ENCODE measurements at regions not wholly inside any gene's neighbourhood (a gene's known extent, or its start where the extent isn't known, plus 50 kb on each side); places are given as distances from the start of the nearest gene placed in this dataset.

DNA sequence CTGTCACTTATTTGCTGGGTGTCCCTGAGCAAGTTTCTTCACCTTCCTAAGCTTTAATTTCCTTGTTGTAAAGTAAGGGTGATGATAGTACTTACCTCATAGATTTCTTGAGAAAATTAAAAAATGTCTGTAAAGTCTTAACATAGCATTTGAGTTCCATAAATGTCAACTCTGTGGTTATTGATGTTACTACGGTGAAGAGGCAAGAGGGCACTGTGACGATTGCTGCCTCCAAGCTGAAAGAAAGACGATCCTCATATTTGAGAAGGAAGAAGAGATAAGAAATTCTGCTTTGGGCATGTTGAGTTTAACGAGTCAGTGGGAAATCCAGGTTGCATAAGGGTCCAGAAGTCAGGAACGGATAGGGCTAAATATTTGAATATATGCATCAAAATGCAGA lies 240.8 kb upstream of the ZPLD1 start:
- Histone ChIP-seq H3K36me3 (replicated peaks; ENCODE audit: insufficient read depth, low read depth) (no peaks in the 10 kb centered on the region), H3K4me1 (ENCODE audit: insufficient read depth) (peaks cover 18% of the 10 kb centered on the region), H3K9me3 (ENCODE audit: low read depth) (no peaks in the 10 kb centered on the region), H2AFZ (no peak overlapping the region), H3K27ac (peak overlapping the region; percentile 15), H3K9me2 (replicated peaks; ENCODE audit: insufficient read depth) (no peaks in the 10 kb centered on the region), H3K27me3 (no peaks in the 10 kb centered on the region), H4K20me1 (ENCODE audit: insufficient read depth, poor library complexity, severe bottlenecking) (no peaks in the 10 kb centered on the region), H3K4me3 (no peak overlapping the region), H3K79me2 (no peaks in the 10 kb centered on the region), H3K4me2 (no peak overlapping the region)
- WGBS (ENCODE audit: low lambda C conversion rate, missing lambda C conversion rate), result 25% methylated on average over 5 of the region's 5 CpGs
- no peak for DNase-seq (ENCODE audit: low spot score)
- TF ChIP-seq, protein P1, sequence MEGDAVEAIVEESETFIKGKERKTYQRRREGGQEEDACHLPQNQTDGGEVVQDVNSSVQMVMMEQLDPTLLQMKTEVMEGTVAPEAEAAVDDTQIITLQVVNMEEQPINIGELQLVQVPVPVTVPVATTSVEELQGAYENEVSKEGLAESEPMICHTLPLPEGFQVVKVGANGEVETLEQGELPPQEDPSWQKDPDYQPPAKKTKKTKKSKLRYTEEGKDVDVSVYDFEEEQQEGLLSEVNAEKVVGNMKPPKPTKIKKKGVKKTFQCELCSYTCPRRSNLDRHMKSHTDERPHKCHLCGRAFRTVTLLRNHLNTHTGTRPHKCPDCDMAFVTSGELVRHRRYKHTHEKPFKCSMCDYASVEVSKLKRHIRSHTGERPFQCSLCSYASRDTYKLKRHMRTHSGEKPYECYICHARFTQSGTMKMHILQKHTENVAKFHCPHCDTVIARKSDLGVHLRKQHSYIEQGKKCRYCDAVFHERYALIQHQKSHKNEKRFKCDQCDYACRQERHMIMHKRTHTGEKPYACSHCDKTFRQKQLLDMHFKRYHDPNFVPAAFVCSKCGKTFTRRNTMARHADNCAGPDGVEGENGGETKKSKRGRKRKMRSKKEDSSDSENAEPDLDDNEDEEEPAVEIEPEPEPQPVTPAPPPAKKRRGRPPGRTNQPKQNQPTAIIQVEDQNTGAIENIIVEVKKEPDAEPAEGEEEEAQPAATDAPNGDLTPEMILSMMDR (IDR thresholded peaks at IDR 0.05; ENCODE audit: poor library complexity), result no peak
- TF ChIP-seq EZH2 (IDR thresholded peaks at IDR 0.05; ENCODE audit: borderline replicate concordance), result no peak
- TF ChIP-seq EZH2phosphoT487 (IDR thresholded peaks at IDR 0.05; ENCODE audit: low read depth, severe bottlenecking, unreplicated experiment), result no peak

DNA sequence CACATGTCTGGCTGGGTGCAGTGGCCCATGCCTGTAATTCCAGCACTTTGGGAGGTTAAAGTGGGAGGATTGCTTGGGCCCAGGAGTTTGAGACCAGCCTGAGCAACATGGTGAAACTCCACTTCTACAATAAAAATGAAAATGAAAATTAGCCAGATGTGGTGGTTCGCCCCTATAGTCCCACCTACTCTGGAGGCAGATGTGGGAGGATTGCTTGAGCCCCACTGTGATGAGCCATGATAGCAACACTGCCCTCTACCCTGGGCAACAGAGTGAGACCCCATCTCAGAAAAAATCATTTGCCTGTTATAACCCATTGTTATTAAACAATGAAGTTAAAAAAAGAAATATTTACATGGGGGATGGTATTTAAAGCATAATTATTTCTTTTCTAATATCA lies 240.1 kb upstream of the ZPLD1 start:
- peak overlapping the region; percentile 69 for H3K27ac ChIP-seq
- no peaks in the 10 kb centered on the region for H3K36me3 ChIP-seq (replicated peaks; ENCODE audit: insufficient read depth, low read depth)
- H3K9me2 ChIP-seq (replicated peaks; ENCODE audit: insufficient read depth), result no peaks in the 10 kb centered on the region
- no peaks in the 10 kb centered on the region for H3K9me3 ChIP-seq (ENCODE audit: low read depth)
- no peaks in the 10 kb centered on the region for H3K27me3 ChIP-seq
- no peak overlapping the region for H2AFZ ChIP-seq
- WGBS (ENCODE audit: low lambda C conversion rate, missing lambda C conversion rate), result 94% methylated on average over 1 of the region's 1 CpG
- DNase-seq (ENCODE audit: low spot score), result no peak
- H3K4me1 ChIP-seq (ENCODE audit: insufficient read depth), result peaks cover 18% of the 10 kb centered on the region
- no peak overlapping the region for H3K4me3 ChIP-seq
- H3K4me2 ChIP-seq, result peak overlapping the region; percentile 4
- H3K79me2 ChIP-seq, result no peaks in the 10 kb centered on the region
- H4K20me1 ChIP-seq (ENCODE audit: insufficient read depth, poor library complexity, severe bottlenecking), result no peaks in the 10 kb centered on the region
- no peak for TF ChIP-seq EZH2phosphoT487 (IDR thresholded peaks at IDR 0.05; ENCODE audit: low read depth, severe bottlenecking, unreplicated experiment)
- TF ChIP-seq EZH2 (IDR thresholded peaks at IDR 0.05; ENCODE audit: borderline replicate concordance), result no peak
- TF ChIP-seq, protein P1 (IDR thresholded peaks at IDR 0.05; ENCODE audit: poor library complexity), result no peak

DNA sequence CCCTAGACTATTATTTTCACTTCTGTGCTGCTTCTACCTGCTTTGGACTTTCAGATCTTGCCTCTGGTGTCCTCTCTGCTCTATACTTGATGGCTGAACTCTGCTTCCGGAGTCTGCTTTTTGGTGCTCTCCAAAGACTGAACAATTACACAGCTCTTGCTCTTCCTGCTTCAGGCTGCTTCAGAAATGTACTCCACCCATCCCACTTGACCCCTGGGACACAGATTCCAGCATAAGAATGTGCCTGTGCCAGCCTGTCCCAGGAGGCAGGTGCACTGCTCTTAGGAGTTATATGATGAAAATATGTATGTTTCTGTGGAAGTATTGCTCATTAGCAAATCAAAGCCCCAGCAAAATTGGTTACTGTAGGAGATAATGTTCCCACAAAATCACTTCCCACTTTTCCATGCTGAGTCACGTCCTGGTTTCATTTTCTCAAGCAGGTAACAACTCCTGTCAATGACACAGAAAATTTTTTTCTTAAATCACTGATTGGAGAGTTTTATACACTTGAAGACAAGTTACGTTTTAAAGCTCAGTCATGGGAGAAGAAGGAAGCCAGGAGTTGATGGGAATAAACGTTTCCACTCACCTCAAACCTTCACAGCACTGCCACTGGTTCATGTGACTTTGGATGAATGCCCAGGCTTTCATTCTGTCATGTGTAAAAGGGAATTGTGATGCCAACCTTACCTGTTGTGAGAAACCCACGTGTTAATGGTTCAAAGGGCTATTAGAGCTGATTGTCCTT lies 239.4 kb upstream of the ZPLD1 start:
- no peaks in the 10 kb centered on the region for H3K79me2 ChIP-seq
- H3K27ac ChIP-seq, result peak overlapping the region; percentile 69
- no peak overlapping the region for H3K4me3 ChIP-seq
- 82% methylated on average over 5 of the region's 5 CpGs for WGBS (ENCODE audit: low lambda C conversion rate, missing lambda C conversion rate)
- no peaks in the 10 kb centered on the region for H3K36me3 ChIP-seq (replicated peaks; ENCODE audit: insufficient read depth, low read depth)
- peaks cover 18% of the 10 kb centered on the region for H3K4me1 ChIP-seq (ENCODE audit: insufficient read depth)
- TF ChIP-seq EZH2phosphoT487 (IDR thresholded peaks at IDR 0.05; ENCODE audit: low read depth, severe bottlenecking, unreplicated experiment) (no peak), EZH2 (IDR thresholded peaks at IDR 0.05; ENCODE audit: borderline replicate concordance) (no peak)
- TF ChIP-seq, protein P1 (IDR thresholded peaks at IDR 0.05; ENCODE audit: poor library complexity), result no peak
- no peaks in the 10 kb centered on the region for H3K9me2 ChIP-seq (replicated peaks; ENCODE audit: insufficient read depth)
- H4K20me1 ChIP-seq (ENCODE audit: insufficient read depth, poor library complexity, severe bottlenecking), result no peaks in the 10 kb centered on the region
- peak overlapping the region; percentile 27 for H3K4me2 ChIP-seq
- H2AFZ ChIP-seq, result peak overlapping the region; percentile 15
- no peak for DNase-seq (ENCODE audit: low spot score)
- no peaks in the 10 kb centered on the region for H3K9me3 ChIP-seq (ENCODE audit: low read depth)
- no peaks in the 10 kb centered on the region for H3K27me3 ChIP-seq
